IMR-90 (cell line): ENCODE measurements at regions not wholly inside any gene's neighbourhood (a gene's known extent, or its start where the extent isn't known, plus 50 kb on each side); places are given as distances from the start of the nearest gene placed in this dataset.

Experiments
- ATAC-seq: fragments of 200-7000 bp; cut with Tn5 transposase; 2 replicates; pipeline ENCODE4 v1.9.1; 2020; ENCODE audit warnings: low read depth, mild to moderate bottlenecking, moderate library complexity
- BruUV-seq: library from RNA; stranded (reverse); fragments of 400-500 nt; replicated peaks from 2 replicates; lab custom pipeline; 2021; lab: Mats Ljungman, UMichigan
- CTCF ChIA-PET: fragments of 300-600 bp; formaldehyde crosslinking; extraction: SDS; loops from one replicate; lab custom pipeline; 2021; ENCODE audit warnings: antibody characterized with exemption; lab: Yijun Ruan, JAX
- POLR2A ChIA-PET: fragments of 300-600 bp; sonication (Branson Sonifier 250); formaldehyde crosslinking; loops from one replicate; lab custom pipeline; 2022; ENCODE audit warnings: antibody characterized with exemption; ENCODE audit not compliant: unreplicated experiment; lab: Charles Lee
- DNase-seq: peaks from one replicate; pipeline ENCODE4 v3.0.0; 2013
- H2AFZ ChIP-seq: replicated peaks from 2 replicates; pipeline ENCODE3; 2013; ENCODE audit warnings: low read length, mild to moderate bottlenecking; ENCODE audit not compliant: poor library complexity
- H2AK5ac ChIP-seq: 2 replicates; pipeline ENCODE4 v1.6.1; 2013; ENCODE audit warnings: low read depth, low read length, inconsistent platforms
- H2AK9ac ChIP-seq: replicated peaks from 2 replicates; pipeline ENCODE3; 2013; ENCODE audit warnings: mild to moderate bottlenecking, low read depth, low read length, moderate library complexity; ENCODE audit not compliant: poor library complexity
- H2BK120ac ChIP-seq: 2 replicates; pipeline ENCODE4 v1.6.1; 2013; ENCODE audit warnings: low read depth, low read length, inconsistent platforms
- H2BK15ac ChIP-seq: 3 replicates; pipeline ENCODE4 v1.6.1; 2013; ENCODE audit warnings: low read depth, low read length, inconsistent platforms
- H2BK20ac ChIP-seq: 2 replicates; pipeline ENCODE4 v1.6.1; 2013; ENCODE audit warnings: low read depth, mild to moderate bottlenecking, inconsistent platforms, low read length, moderate library complexity
- H2BK5ac ChIP-seq: 2 replicates; pipeline ENCODE4 v1.6.1; 2013; ENCODE audit warnings: mild to moderate bottlenecking, low read depth, low read length, inconsistent platforms; ENCODE audit not compliant: poor library complexity, severe bottlenecking
- H3K14ac ChIP-seq: replicated peaks from 2 replicates; pipeline ENCODE4 v1.6.1; 2013; ENCODE audit warnings: low read depth, low read length, inconsistent platforms
- H3K18ac ChIP-seq: 2 replicates; pipeline ENCODE4 v1.6.1; 2013; ENCODE audit warnings: low read depth, low read length, control low read depth
- H3K23ac ChIP-seq: 2 replicates; pipeline ENCODE4 v1.6.1; 2013; ENCODE audit warnings: low read depth, low read length, inconsistent platforms
- H3K27ac ChIP-seq: 2 replicates; pipeline ENCODE4 v1.5.1; 2013; ENCODE audit warnings: mild to moderate bottlenecking, control low read depth, low read length; ENCODE audit not compliant: insufficient read depth
- H3K27me3 ChIP-seq: 2 replicates; pipeline ENCODE4 v1.6.1; 2013; ENCODE audit warnings: low read length; ENCODE audit not compliant: control insufficient read depth, insufficient read depth
- H3K36me3 ChIP-seq: 2 replicates; pipeline ENCODE4 v1.6.1; 2013; ENCODE audit warnings: low read length, mixed read lengths; ENCODE audit not compliant: control insufficient read depth, insufficient read depth
- H3K4ac ChIP-seq: 2 replicates; pipeline ENCODE4 v1.6.1; 2013; ENCODE audit warnings: low read depth, low read length, inconsistent platforms
- H3K4me1 ChIP-seq: 2 replicates; pipeline ENCODE4 v1.6.1; 2013; ENCODE audit warnings: low read length, mixed read lengths; ENCODE audit not compliant: control insufficient read depth, insufficient read depth
- H3K4me2 ChIP-seq: 2 replicates; pipeline ENCODE4 v1.6.1; 2013; ENCODE audit warnings: low read depth, mild to moderate bottlenecking, control low read depth, low read length, moderate library complexity
- H3K4me3 ChIP-seq: 2 replicates; pipeline ENCODE4 v1.5.1; 2013; ENCODE audit warnings: low read depth, mild to moderate bottlenecking, control low read depth, low read length, moderate library complexity; ENCODE audit not compliant: insufficient read depth
- H3K56ac ChIP-seq: 2 replicates; pipeline ENCODE4 v1.6.1; 2013; ENCODE audit warnings: low read length, inconsistent platforms; ENCODE audit not compliant: insufficient read depth; ENCODE audit errors: extremely low read depth
- H3K79me1 ChIP-seq, 2 experiments: 2 replicates each; pipeline ENCODE4 v1.6.1; 2013; ENCODE audit warnings: low read length in 2 of 2, inconsistent platforms in 1 of 2, low read depth in 1 of 2
- H3K9ac ChIP-seq: 2 replicates; pipeline ENCODE4 v1.6.1; 2013; ENCODE audit warnings: low read depth, low read length, control low read depth
- H3K9me1 ChIP-seq: 2 replicates; pipeline ENCODE4 v1.6.1; 2013; ENCODE audit warnings: low read length, inconsistent platforms; ENCODE audit not compliant: insufficient read depth
- H3K9me3 ChIP-seq: 2 replicates; pipeline ENCODE4 v1.6.1; 2013; ENCODE audit warnings: low read length; ENCODE audit not compliant: control insufficient read depth, insufficient read depth
- H4K20me1 ChIP-seq: 2 replicates; pipeline ENCODE4 v1.6.1; 2013; ENCODE audit warnings: low read length, inconsistent platforms; ENCODE audit not compliant: insufficient read depth
- H4K5ac ChIP-seq: 2 replicates; pipeline ENCODE4 v1.6.1; 2013; ENCODE audit warnings: mild to moderate bottlenecking, low read depth, low read length, control low read depth
- H4K8ac ChIP-seq, 2 experiments: 2 replicates each; pipeline ENCODE4 v1.6.1; 2013; ENCODE audit warnings: low read depth in 2 of 2, low read length in 2 of 2, control low read depth in 1 of 2, inconsistent platforms in 1 of 2
- H4K91ac ChIP-seq: 2 replicates; pipeline ENCODE4 v1.6.1; 2013; ENCODE audit warnings: low read depth, low read length, inconsistent platforms; ENCODE audit not compliant: insufficient read depth
- BHLHE40 ChIP-seq: fragments of 150-350 bp; IDR thresholded peaks from 2 replicates; pipeline ENCODE4 v1.6.1; 2016; ENCODE audit warnings: mild to moderate bottlenecking, low read depth, low read length
- CEBPB ChIP-seq: IDR thresholded peaks from 2 replicates; pipeline ENCODE4 v1.6.1; 2012; ENCODE audit warnings: low read depth, low read length, improper control_type of control experiment
- CHD1 ChIP-seq: IDR thresholded peaks from 2 replicates; pipeline ENCODE4 v1.6.1; 2012; ENCODE audit warnings: low read depth, low read length, improper control_type of control experiment
- FOS ChIP-seq: fragments of 150-350 bp; IDR thresholded peaks from 2 replicates; pipeline ENCODE4 v1.6.1; 2016; ENCODE audit warnings: low read depth, low read length
- MAFK ChIP-seq: IDR thresholded peaks from 2 replicates; pipeline ENCODE4 v1.6.1; 2012; ENCODE audit warnings: low read depth, low read length, improper control_type of control experiment
- MAZ ChIP-seq: IDR thresholded peaks from 2 replicates; pipeline ENCODE4 v1.6.1; 2012; ENCODE audit warnings: low read depth, mild to moderate bottlenecking, low read length, improper control_type of control experiment, moderate library complexity, borderline replicate concordance
- MXI1 ChIP-seq: IDR thresholded peaks from 2 replicates; pipeline ENCODE4 v1.6.1; 2012; ENCODE audit warnings: low read depth, mild to moderate bottlenecking, low read length, moderate library complexity, borderline replicate concordance
- NFE2L2 ChIP-seq: fragments of 150-350 bp; IDR thresholded peaks from 2 replicates; pipeline ENCODE4 v1.6.1; 2016; ENCODE audit warnings: low read depth, mild to moderate bottlenecking, low read length
- POLR2A ChIP-seq: IDR thresholded peaks from 2 replicates; pipeline ENCODE4 v1.6.1; 2012; ENCODE audit warnings: mild to moderate bottlenecking, low read depth, low read length
- RAD21 ChIP-seq: IDR thresholded peaks from 2 replicates; pipeline ENCODE4 v1.6.1; 2012; ENCODE audit warnings: low read length, improper control_type of control experiment
- RFX5 ChIP-seq: IDR thresholded peaks from 2 replicates; pipeline ENCODE4 v1.8.0; 2012; ENCODE audit warnings: low read depth, mild to moderate bottlenecking, low read length, moderate library complexity
- SMC3 ChIP-seq: fragments of 150-350 bp; IDR thresholded peaks from 2 replicates; pipeline ENCODE4 v1.6.1; 2016; ENCODE audit warnings: low read depth, mild to moderate bottlenecking, antibody characterized with exemption, low read length, moderate library complexity
- USF2 ChIP-seq: fragments of 150-350 bp; IDR thresholded peaks from 2 replicates; pipeline ENCODE4 v1.6.1; 2017; ENCODE audit warnings: mild to moderate bottlenecking, antibody characterized with exemption, low read length, low read depth
- dilution Hi-C: fragments of 300-500 bp; cut with HindIII; formaldehyde crosslinking; loops from one replicate; pipeline ENCODE4 v1.14.3; 2018; ENCODE audit warnings: low sequenced_read_pairs; ENCODE audit not compliant: unreplicated experiment
- in situ Hi-C: fragments of 300-500 bp; cut with MboI; formaldehyde crosslinking; loops from 3 replicates; pipeline ENCODE4 v1.14.3; 2019; ENCODE audit warnings: low sequenced_read_pairs, inconsistent platforms, mixed read lengths
- intact Hi-C: fragments of 100-400 bp; cut with micrococcal nuclease; formaldehyde crosslinking; loops from 2 replicates; pipeline ENCODE4 v1.10.0; 2022
- TF ChIP-seq, protein P1 (sequence below): conservative IDR thresholded peaks from 2 replicates; pipeline ENCODE4 v1.5.1; 2012; ENCODE audit warnings: mild to moderate bottlenecking, low read depth, low read length, improper control_type of control experiment

DNA sequence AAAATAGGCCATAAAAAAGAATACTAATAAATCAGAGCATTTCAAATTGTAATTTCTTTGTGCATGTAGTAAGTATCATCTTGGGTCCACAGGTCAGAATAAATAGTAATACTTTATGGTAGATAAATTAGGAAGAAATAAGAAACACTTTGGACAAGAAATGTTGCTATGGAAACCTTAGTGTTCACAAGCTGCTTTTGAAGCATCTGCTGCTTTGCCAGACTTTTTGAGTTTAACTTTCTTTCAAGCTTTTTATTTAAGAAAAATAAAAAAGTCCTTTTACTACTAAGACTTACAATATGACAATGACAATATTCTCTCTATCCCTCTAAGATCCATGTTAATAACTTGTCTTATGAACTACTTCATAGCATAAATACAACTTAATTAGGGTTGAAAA is 690.7 kb upstream of the FSHR start:
- Histone ChIP-seq H3K9ac (no peak overlapping the region), H2AK9ac (no peak overlapping the region), H4K5ac (no peak overlapping the region), H3K79me1 (no peaks in the 10 kb centered on the region), H2BK15ac (no peak overlapping the region), H3K9me1 (no peaks in the 10 kb centered on the region), H3K23ac (no peak overlapping the region), H4K8ac (no peak overlapping the region), H3K14ac (no peak overlapping the region), H4K20me1 (no peaks in the 10 kb centered on the region), H3K36me3 (no peaks in the 10 kb centered on the region), H3K27ac (no peak overlapping the region), H2AK5ac (no peak overlapping the region), H2AFZ (no peak overlapping the region), H3K27me3 (no peaks in the 10 kb centered on the region), H3K4me1 (no peaks in the 10 kb centered on the region), H2BK120ac (no peak overlapping the region), H3K4ac (no peak overlapping the region), H3K9me3 (peaks cover 3% of the 10 kb centered on the region; the same call in 1 of the 2 replicates), H2BK20ac (no peak overlapping the region), H3K18ac (no peak overlapping the region), H3K56ac (no peak overlapping the region), H2BK5ac (no peak overlapping the region), H3K4me3 (no peak overlapping the region), H3K4me2 (no peak overlapping the region), H4K91ac (no peak overlapping the region)
- dilution Hi-C loops, result no loop called here
- intact Hi-C loops, result no loop called here
- ATAC-seq (no peak), DNase-seq (no peak)
- ChIA-PET POLR2A (no interaction called here), CTCF (no interaction called here)
- in situ Hi-C loops, result no loop called here
- no TSS peak for BruUV-seq
- no peak for TF ChIP-seq SMC3
- TF ChIP-seq, protein P1, sequence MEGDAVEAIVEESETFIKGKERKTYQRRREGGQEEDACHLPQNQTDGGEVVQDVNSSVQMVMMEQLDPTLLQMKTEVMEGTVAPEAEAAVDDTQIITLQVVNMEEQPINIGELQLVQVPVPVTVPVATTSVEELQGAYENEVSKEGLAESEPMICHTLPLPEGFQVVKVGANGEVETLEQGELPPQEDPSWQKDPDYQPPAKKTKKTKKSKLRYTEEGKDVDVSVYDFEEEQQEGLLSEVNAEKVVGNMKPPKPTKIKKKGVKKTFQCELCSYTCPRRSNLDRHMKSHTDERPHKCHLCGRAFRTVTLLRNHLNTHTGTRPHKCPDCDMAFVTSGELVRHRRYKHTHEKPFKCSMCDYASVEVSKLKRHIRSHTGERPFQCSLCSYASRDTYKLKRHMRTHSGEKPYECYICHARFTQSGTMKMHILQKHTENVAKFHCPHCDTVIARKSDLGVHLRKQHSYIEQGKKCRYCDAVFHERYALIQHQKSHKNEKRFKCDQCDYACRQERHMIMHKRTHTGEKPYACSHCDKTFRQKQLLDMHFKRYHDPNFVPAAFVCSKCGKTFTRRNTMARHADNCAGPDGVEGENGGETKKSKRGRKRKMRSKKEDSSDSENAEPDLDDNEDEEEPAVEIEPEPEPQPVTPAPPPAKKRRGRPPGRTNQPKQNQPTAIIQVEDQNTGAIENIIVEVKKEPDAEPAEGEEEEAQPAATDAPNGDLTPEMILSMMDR, result no peak
- no peak for TF ChIP-seq MAZ
- no peak for TF ChIP-seq USF2
- no peak for TF ChIP-seq MAFK
- no peak for TF ChIP-seq CEBPB
- TF ChIP-seq POLR2A, result no peak
- TF ChIP-seq CHD1, result no peak
- TF ChIP-seq BHLHE40, result no peak
- TF ChIP-seq RAD21, result no peak
- TF ChIP-seq FOS, result no peak
- TF ChIP-seq RFX5, result no peak
- no peak for TF ChIP-seq NFE2L2
- TF ChIP-seq MXI1, result no peak
